NB4 (cell line): ENCODE measurements at regions not wholly inside any gene's neighbourhood (a gene's known extent, or its start where the extent isn't known, plus 50 kb on each side); places are given as distances from the start of the nearest gene placed in this dataset.

Experiments
- POLR2A ChIP-seq: IDR thresholded peaks from 2 replicates; pipeline ENCODE4 v1.6.1; 2011; ENCODE audit warnings: mild to moderate bottlenecking; ENCODE audit not compliant: insufficient read length; ENCODE audit errors: extremely low read depth
- TF ChIP-seq, protein P1 (sequence below): IDR thresholded peaks from one replicate; pipeline ENCODE4 v1.5.1; 2012; ENCODE audit warnings: low read depth, low read length

DNA sequence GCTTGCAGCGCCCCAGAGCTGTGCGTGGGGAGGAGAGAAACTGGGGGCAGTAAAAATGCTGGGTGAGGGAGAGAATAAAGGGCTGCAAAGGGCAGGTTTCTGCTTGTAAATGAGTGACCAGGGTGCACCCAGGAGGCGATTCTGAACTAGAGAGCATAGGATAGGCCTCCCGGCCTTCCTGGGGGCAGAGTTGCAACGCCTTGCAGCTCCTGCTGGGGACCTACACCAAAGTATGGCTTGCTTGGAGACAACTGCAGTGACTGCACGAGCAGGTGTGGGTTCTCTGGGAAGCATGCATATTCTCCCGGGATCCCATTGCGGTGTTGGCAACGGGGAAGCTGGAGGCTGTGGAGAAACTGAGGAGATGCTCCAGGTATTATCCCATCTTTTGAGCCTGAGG lies 111.6 kb upstream of the SPACA1 start:
- no peak for TF ChIP-seq POLR2A
- TF ChIP-seq, protein P1, sequence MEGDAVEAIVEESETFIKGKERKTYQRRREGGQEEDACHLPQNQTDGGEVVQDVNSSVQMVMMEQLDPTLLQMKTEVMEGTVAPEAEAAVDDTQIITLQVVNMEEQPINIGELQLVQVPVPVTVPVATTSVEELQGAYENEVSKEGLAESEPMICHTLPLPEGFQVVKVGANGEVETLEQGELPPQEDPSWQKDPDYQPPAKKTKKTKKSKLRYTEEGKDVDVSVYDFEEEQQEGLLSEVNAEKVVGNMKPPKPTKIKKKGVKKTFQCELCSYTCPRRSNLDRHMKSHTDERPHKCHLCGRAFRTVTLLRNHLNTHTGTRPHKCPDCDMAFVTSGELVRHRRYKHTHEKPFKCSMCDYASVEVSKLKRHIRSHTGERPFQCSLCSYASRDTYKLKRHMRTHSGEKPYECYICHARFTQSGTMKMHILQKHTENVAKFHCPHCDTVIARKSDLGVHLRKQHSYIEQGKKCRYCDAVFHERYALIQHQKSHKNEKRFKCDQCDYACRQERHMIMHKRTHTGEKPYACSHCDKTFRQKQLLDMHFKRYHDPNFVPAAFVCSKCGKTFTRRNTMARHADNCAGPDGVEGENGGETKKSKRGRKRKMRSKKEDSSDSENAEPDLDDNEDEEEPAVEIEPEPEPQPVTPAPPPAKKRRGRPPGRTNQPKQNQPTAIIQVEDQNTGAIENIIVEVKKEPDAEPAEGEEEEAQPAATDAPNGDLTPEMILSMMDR = no peak
